ENCODE measurements at regions not wholly inside any gene's neighbourhood (a gene's known extent, or its start where the extent isn't known, plus 50 kb on each side); places are given as distances from the start of the nearest gene placed in this dataset.

GRCh38 chr4:105058177-105058812 is 88.4 kb upstream of the TET2 start:
- TF ChIP-seq SP1 (IDR thresholded peaks at IDR 0.05) (no peak), ZNF384 (IDR thresholded peaks at IDR 0.05) (no peak), FOXA1 (IDR thresholded peaks at IDR 0.05) (no peak), ELF4 (IDR thresholded peaks at IDR 0.05) (no peak), ARNT (IDR thresholded peaks at IDR 0.05) (no peak), NFRKB (IDR thresholded peaks at IDR 0.05) (no peak), FOXM1 (IDR thresholded peaks at IDR 0.05; ENCODE audit: borderline replicate concordance) (no peak), BHLHE40 (IDR thresholded peaks at IDR 0.05; ENCODE audit: borderline replicate concordance) (no peak), HDGF (IDR thresholded peaks at IDR 0.05; ENCODE audit: borderline replicate concordance) (no peak), FOXK2 (IDR thresholded peaks at IDR 0.05) (no peak), PKNOX1 (IDR thresholded peaks at IDR 0.05) (no peak), LEF1 (IDR thresholded peaks at IDR 0.05; ENCODE audit: borderline replicate concordance) (no peak)

Measured in HEK293T (cell line).